HepG2 (cell line): ENCODE measurements at regions not wholly inside any gene's neighbourhood (a gene's known extent, or its start where the extent isn't known, plus 50 kb on each side); places are given as distances from the start of the nearest gene placed in this dataset.

Source experiments
- FOXA1 ChIP-seq, 2 experiments: fragments of 450-650 bp in 1 of 2; sonication (generic) in 1 of 2; formaldehyde crosslinking in 1 of 2; IDR thresholded peaks; 2 replicates each; pipeline versions ENCODE4 v1.4.0 to v1.6.1; 2016 to 2020; ENCODE audit warnings: missing genetic modification reagents in 1 of 2
- FOXK1 ChIP-seq: sonication (generic); formaldehyde crosslinking; IDR thresholded peaks from 2 replicates; pipeline ENCODE4 v1.4.0; 2020; ENCODE audit warnings: low read depth, missing genetic modification reagents, borderline replicate concordance
- HMGXB3 ChIP-seq: sonication (generic); formaldehyde crosslinking; IDR thresholded peaks from 2 replicates; pipeline ENCODE4 v1.4.0; 2020; ENCODE audit warnings: missing genetic modification reagents, borderline replicate concordance
- JUND ChIP-seq: sonication (generic); formaldehyde crosslinking; IDR thresholded peaks from 2 replicates; pipeline ENCODE4 v1.8.0; 2022; ENCODE audit warnings: mild to moderate bottlenecking, missing genetic modification reagents
- POLR2A ChIP-seq, 2 experiments: IDR thresholded peaks; 2 replicates each; pipeline ENCODE4 v1.6.1; 2011; ENCODE audit warnings: low read depth in 2 of 2, low read length in 2 of 2, mild to moderate bottlenecking in 1 of 2, moderate library complexity in 1 of 2; ENCODE audit not compliant: insufficient read depth in 1 of 2
- TAF1 ChIP-seq: sonication (generic); formaldehyde crosslinking; IDR thresholded peaks from 2 replicates; pipeline ENCODE4 v1.4.0; 2020; ENCODE audit warnings: missing genetic modification reagents
- TARDBP ChIP-seq: sonication (generic); formaldehyde crosslinking; IDR thresholded peaks from 2 replicates; pipeline ENCODE4 v1.8.0; 2022; ENCODE audit warnings: mild to moderate bottlenecking, missing genetic modification reagents
- XRCC5 ChIP-seq: fragments of 200-400 bp; formaldehyde crosslinking; optimal IDR thresholded peaks from 2 replicates; pipeline ENCODE3; 2017; ENCODE audit warnings: mild to moderate bottlenecking, low read length
- ZBTB14 ChIP-seq: sonication (generic); formaldehyde crosslinking; IDR thresholded peaks from 2 replicates; pipeline ENCODE4 v1.4.0; 2020; ENCODE audit warnings: missing genetic modification reagents
- ZNF546 ChIP-seq: sonication (generic); formaldehyde crosslinking; conservative IDR thresholded peaks from 2 replicates; pipeline ENCODE4 v1.8.1; 2023; ENCODE audit warnings: mild to moderate bottlenecking, missing genetic modification reagents

- no peak for TF ChIP-seq ZNF546 (CRISPR knock-in tag)
- no peak for TF ChIP-seq ZBTB14 (CRISPR knock-in tag)
- no peak for TF ChIP-seq JUND (CRISPR knock-in tag)
- no peak for TF ChIP-seq XRCC5
- TF ChIP-seq HMGXB3 = no peak
- no peak for TF ChIP-seq FOXA1 (IDR thresholded peaks at IDR 0.05)
- no peak for TF ChIP-seq FOXA1 (CRISPR knock-in tag; IDR thresholded peaks at IDR 0.05)
- no peak for TF ChIP-seq FOXK1 (CRISPR knock-in tag)
- no peak for TF ChIP-seq TARDBP (CRISPR knock-in tag)
- TF ChIP-seq POLR2A (IDR thresholded peaks at IDR 0.05; ENCODE audit: insufficient read depth in 1 of 2, low read depth in 2 of 2, low read length in 2 of 2) = no peak
- no peak for TF ChIP-seq TAF1
These were observed 216.8 kb upstream of the CXADR start for GRCh38 chr21:17295997-17296396.
